8988T (cell line): ENCODE measurements at regions not wholly inside any gene's neighbourhood (a gene's known extent, or its start where the extent isn't known, plus 50 kb on each side); places are given as distances from the start of the nearest gene placed in this dataset.

Experiments used
- DNase-seq: peaks from one replicate; pipeline ENCODE4 v3.0.0; 2011

DNA sequence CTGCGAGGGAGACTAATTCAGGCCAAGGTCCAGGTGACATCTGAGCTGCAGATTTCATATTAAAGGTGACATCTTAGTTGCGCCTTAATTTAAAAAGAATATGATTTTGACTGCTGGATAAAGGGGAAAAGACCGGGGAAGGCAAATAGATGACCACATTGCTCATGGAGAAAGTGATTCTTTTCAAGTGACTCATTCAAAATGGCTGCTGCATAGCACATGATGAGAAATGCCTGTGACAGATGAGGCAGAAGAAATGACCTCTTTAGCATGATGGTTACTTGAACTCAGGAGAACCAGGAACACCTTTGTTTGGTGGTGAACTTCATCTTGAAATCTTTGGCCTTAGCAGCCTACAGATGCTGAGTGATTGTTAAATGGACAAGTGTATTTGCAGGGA is 385.8 kb upstream of the TRIB2 start:
- DNase-seq: no peak

DNA sequence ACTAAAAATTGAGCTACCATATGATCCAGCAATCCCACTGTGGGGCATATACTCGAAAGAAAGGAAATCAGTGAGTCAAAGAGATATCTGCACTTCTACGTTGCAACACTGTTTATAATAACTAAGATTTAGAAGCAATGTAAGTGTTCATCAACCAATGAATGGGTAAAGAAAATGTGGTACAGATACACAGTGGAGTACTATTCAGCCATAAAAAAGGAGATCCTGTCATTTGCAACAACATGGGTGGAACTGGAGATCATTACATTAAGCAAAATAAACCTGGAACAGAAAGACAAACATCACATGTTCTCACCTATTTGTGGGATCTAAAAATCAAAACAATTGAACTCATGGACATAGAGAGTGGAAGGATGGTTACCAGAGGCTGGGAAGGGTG is 385.0 kb upstream of the TRIB2 start:
- DNase-seq: no peak

DNA sequence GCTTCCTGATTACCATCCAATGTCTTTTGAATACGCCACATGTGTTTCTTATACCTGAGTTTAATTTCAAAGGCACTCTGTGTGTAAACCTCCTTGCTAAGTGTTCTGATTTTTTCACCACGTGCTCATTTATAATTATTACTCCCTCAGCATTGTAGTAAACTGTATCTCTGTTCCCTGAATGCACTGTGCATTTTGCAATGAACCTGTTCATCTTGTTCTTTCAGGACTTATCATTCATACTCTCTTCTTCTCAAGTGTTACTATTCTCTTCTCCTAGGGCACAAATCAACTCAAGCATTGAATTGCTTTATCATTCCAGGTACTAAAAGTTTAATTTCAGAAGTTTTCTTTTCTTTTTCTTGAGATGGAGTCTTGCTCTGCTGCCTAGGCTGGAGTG is 383.4 kb upstream of the TRIB2 start:
- no peak for DNase-seq

DNA sequence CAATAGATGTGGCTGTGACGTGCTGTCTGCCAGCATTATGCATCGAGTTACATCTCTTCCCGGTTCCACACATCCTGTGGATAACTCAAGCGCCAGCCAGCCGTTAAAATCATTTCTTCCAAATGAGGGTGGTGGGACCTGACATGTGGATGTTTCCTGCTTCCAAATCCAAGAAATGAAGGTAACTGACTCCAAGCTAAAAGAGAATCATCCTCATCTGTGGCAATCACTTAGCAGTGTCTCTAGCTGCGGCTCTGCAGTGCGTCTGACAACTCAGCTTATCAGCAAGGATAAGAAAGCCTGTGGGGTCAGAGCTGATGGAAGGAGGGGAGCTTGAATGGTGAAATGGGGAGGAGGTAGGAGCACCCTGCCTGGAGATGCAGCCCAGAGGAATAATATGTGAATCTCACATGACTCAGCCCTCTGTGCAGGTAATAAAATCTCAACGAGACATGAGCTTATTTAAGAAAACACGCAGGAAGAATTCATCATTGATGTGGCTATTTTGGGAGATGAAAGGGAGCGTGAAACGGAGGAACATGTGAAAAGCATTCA is 382.2 kb upstream of the TRIB2 start:
- no peak for DNase-seq

DNA sequence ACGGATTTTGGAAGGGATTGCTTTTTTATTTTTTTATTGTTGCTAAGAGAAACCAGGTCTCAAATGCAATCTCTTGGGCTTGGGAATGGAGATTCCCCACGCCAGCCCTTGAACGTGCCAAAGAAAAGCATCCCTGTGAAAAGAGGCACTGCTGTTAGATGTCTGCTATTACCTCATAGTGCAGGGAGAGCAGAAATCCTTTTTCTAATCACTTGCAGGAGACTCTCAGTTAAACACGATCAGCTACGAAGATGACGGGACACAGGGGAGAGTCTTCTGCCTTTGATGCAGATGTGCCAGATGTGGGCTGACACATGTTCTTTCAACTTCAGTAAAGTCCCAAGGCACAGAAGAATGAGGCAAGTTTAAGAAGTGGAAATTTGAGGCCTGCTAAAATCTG is 381.6 kb upstream of the TRIB2 start:
- DNase-seq: no peak

DNA sequence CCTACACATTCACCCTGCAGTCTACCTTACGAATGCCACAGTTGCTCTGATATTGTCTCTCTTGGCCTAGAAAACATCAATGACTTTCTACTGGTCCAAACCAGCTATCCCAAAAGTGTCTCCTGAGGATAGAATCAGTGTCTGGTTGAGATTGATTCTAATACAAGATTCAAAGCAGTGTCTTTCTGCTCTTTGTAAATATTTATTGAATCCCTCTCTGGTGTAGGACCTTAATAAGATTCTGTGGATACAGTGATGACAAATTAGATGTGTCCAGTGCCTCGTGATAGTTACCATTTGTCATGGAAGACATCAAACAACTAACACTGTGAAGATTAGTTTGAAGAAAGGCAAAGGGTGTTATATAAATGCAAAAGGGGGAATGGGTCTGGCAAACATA is 380.7 kb upstream of the TRIB2 start:
- DNase-seq: no peak

DNA sequence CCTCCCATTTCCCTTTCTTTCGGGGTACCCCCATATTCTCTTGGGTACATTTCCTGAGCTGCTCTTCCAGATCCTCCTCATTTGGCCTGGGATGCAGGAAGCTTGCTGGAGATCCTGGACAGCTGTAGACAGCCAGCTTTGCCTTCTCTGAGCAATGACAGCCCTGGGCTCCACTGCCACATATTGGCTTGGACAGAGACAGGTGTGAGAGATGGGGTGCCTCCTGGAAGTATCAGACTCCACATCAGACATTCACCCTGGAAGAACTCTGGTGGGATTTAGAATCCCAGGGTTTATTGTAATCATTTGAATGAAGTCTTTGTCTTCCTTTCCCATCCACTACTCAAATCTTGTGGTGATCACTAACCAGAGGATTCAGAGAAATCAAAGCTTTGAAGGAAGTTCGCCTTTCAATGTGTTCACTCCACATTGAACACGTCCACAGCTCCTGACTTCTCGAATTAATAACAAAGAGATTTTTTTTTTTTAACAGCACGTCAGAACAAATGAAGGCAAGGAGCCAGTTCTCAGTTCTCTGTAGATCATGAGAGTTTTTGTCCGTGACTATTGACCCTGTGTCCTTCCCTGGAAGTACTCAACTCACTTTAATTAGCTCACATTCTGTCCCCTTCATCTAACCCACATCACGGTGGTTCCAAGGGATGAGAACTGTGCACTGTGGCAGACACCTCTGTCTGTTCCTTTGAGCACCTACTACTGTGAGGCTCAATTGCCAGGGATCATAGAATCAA is 377.6 kb upstream of the TRIB2 start:
- DNase-seq: no peak

DNA sequence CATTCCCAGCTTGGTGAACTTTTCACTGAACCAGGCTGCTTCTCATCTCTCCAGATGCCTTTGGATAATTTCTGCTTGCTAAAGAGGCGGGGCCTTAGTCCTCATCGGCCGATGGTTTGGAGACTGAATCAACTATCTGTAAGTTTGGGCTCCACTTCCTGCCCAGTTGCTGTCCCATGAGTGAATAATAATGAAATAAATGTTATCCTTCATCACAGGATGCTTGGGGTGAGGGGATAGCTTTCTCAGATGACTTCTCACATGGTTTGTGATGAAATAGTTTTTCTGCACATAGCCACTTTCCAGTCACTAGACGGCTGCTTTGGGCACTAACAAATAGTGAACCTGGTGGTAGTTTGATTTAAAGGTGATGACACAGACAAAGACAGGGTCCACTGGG is 376.6 kb upstream of the TRIB2 start:
- no peak for DNase-seq

DNA sequence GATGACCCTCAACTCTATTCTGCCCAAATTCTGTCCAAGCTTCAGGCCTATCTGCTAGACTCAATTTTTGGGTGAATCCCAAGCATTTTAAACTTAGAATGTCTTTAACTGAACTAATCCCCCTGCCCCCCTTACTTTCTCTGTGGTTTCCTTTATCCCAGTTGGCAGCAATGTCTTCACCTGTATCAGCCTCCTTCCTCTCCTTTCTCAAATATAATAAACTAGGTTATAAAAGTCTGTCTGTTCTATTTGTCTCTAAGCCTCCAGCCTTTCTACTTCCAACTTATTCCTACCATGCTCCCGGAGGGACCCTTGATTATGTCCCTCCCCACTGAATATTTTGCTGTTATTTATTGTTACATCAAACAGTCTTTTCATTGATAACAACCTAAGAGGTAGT is 375.5 kb upstream of the TRIB2 start:
- DNase-seq: no peak

DNA sequence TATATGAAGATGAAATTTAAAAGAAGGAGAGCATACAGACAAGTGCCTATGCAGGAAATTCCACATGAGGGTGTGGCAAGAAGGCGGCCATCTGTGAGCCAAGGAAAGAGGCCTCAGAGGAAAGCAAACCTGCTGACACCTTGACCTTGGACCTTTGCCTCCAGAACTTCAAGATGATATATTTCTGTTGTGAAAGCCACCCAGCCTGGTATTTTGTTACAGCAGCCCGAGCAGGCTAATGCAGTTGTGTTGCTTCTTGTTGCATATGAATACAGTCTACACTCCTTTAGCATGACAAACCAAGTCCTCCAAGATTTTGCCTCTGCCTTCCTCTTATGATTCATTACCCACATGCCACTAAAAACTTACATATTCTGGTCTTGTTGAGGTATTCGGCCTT is 374.8 kb upstream of the TRIB2 start:
- DNase-seq: no peak

DNA sequence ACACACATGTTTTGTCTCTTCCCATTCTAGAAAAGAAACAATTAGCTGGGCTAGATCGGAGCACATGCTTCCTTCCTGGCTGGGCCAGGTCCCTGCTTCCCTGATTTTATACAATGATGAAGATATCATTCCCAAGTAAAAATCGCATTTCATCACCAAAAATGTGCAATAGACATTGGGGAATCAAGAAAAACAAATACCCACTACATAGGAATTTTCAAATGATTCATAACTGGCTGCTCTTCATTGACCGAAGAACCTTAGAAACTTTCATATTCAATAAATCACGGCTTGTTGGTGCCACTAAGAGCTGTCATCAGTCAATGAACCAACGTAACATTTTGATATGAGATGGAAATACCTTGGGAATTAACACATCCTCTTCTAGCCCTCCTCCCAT is 373.6 kb upstream of the TRIB2 start:
- DNase-seq: no peak

DNA sequence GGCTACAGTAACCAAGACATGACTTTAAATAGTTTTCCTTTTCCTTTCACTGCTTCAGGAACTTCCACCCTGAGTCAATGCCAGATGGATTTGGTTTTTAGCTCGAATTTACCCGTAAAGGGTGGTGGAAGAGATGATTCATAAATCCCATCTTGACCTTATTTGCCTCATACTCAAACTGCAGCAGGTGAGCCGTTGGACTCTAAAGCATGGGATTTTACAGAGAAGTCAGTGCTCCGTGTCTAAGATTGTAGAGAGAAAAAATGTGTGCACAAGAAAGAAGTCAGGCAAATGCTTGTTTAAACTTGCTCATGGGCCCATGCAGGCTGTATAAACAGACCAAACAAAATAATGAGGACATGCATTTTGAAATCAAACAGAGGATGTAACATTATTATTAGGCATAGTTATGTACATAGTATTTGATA is 369.7 kb upstream of the TRIB2 start:
- no peak for DNase-seq

DNA sequence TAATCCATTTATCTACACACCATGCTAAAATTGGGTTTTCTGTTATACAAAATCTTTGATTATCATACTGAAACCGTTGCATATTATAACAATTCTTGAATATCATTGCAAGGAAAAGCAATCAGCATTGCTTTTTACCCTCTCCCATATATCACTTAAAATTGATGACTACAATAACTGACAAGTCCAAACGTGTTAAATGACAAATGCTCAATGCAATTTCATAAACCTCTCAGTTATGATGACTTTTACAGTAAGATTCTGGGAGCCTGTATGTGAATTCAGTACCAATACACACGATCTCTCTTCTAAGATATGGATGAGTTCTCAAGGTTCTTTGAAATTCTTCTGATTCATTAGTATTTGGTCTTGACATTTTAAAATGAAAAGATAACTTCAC is 368.5 kb upstream of the TRIB2 start:
- no peak for DNase-seq

DNA sequence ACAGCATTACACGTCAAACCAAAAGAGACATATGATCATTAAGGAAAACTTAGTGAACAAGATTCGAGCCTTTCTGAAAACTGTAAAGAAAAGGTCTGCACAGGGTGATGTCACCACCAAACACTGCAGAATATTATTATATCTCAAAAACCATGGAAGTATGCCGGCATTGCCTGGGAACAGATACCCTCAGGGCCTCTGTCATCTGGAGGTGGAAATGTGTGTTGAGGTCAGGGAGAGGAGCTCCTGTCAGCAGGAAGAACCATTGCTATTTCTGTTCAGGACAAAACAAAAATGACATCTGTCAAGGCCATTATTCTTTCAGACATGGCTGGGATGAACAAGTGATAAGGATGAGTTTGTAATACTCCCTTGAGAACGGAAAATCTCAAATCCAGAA is 365.9 kb upstream of the TRIB2 start:
- no peak for DNase-seq

DNA sequence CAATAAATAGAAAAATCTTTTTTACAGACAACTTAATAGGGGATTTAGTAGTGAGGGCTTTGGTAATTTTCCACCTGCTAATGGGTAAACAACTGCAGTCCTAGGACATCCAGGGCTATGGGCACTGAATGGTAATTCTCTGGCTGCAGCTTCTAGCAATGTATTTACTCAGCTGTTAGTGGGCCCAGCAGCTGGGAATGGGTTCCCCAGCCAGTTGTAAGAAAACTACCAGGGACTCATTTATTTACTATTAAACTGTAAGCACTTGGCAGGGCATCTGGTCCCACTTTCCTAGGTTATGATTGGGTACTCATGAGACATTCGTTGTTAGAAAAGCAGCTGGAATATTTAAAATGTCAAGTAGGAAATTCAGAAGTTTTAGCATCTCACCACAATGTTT is 363.8 kb upstream of the TRIB2 start:
- DNase-seq: no peak

DNA sequence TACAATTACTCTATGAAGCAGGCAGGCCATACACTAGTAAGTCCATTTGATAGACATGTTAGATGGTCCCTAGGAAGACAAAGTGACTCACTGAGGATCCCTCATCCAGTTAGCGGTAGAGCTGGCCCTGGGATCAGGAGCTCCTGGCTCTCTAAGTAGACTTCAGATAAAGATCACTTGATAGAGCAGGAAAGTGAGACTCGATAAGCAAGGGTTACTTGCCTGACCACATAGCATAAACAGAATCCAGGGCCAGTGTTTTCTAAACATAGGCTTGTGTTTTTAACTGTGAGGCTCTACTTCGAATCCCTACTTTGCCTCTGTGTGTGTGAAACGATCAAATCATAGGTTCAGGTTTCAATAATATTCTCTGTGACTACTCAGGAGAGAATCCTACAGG is 355.2 kb upstream of the TRIB2 start:
- no peak for DNase-seq

DNA sequence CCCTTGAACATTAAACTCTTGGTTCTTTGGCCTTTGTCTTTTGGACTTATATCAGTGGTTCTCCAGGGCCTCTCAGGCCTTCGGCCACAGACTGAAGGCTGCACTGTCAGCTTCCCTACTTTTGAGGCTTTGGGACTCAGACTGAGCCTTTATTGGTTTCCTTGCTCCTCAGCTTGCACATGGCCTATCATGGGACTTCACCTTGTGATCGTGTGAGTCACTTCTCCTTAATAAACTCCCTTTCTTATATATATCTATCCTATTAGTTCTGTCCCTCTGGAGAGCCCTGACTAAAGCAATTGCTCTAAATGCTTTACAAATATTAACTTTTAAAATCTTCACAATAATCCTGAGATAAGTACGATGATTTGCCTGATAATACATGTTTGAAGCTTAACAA is 353.6 kb upstream of the TRIB2 start:
- no peak for DNase-seq

DNA sequence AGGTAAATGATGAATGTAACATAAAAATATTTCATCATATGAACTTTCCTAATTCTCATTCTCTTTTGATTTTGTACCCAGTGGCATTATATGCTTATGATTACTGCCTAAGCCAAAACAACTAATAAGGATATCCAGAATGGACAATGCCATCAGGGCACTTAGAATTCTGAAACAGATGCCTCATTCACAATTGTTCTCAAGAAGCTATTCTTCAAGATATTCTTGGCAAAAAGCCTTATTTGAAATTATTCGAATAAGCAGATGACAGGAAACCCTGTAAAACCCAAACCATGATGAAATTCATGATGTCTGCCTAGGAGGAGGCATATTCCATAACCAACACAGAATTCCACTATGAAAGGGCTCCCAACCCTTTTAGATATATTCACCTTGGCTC is 353.2 kb upstream of the TRIB2 start:
- DNase-seq: no peak

DNA sequence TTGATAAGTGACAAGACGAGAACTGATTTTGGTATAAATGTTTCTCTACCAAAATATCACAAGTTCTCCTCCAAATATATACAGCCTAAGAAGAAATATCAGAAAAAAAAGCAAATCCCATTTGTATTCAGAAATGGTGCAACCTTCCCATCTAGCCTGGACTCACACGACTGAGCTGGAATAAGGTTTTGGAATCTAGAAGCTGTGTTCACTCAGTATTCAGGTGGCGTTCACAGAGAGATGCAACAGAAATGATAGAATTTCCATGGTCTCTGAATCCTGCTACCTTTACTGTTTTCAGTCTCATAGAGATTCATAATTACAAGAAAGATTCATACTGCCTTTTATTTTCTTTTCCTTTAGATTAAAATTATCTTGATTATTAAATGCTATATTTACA is 347.2 kb upstream of the TRIB2 start:
- DNase-seq: no peak

DNA sequence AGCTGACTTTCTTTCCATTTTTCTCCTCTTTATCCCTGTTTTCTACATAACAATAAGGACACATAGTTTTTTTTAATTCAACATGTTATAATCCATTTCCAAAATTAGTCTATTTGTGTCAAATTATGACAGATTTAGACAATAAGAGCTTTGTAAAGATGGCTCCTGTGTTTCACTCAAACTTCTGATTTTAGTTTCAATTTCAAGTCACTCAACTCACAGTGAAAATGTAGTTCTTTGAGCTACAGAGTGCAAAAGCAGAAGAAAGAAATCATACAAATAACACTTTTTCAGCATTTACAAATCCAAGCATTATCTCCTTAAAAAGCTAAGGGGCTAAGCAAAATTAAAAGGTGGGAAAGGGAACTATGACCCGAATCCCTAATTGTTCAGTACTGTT is 340.7 kb upstream of the TRIB2 start:
- no peak for DNase-seq

DNA sequence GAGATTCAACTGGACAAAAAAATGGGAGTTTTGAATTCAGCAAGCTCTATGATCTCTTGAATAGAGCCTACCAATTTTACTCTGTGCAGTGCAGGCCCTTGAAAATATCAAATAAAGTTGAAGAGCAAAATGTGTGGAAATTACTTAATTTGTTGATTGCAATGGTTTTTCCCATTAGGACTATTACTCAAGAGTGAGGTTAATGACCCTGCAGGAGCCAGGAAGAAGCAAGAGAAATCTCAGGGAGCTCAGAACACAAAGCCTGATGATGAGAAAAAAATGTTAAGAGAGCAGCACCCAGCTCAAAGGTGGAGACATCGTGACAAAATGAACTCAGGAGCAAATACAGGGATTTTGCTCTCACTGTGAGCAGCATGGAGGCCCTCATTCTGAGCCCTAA is 337.6 kb upstream of the TRIB2 start:
- DNase-seq: no peak

DNA sequence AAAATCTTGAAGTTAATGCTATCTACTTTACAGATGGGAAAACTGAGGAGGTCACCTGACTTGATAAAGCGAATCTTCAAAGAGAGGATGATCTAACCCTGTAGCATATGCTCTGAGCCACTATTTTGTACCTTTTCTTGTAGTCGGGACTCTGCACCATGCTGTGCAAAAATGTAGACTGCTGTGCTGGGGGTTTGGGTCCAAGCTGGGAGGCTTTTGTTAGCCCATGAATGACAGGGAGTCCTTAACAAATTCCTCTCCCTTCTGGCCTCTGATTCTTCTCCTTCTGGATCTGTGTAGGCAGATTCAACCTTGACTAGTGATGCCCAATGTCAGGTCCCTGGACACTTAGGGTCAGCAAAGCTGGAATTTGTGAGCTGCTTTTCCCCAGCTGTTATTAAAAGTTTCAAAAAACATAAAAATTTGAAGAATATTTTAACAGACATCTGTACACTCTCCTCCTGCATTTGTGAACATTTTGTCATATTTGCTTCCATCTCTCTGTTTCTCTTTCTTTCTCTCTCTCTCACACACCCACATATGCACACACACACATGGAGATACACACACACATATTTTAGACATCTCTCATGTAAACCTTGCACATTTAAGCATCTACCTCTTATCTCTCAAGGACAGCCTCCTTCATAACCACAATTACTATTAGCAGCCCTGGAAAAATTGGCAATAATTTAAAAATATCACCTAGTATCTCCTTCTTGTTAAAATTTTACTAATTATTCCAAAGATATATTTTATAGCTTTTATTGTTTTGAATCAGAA is 335.0 kb upstream of the TRIB2 start:
- no peak for DNase-seq

DNA sequence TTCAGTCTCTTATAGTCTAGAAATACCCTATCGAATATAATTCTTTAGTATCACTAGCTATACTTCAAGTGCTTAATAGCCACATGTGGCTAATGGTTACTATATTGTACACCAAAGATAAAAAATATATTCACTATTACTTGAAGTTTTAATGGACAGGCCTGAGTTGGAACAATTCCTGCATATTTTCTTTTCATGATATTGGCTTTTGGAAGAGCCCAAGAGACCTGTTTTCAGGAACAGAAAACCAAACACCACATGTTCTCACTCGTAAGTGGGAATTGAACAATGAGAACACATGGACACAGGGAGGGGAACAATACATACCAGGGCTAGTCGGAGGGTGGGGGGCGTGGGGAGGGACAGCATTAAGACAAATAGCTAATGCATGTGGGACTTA is 334.4 kb upstream of the TRIB2 start:
- no peak for DNase-seq

DNA sequence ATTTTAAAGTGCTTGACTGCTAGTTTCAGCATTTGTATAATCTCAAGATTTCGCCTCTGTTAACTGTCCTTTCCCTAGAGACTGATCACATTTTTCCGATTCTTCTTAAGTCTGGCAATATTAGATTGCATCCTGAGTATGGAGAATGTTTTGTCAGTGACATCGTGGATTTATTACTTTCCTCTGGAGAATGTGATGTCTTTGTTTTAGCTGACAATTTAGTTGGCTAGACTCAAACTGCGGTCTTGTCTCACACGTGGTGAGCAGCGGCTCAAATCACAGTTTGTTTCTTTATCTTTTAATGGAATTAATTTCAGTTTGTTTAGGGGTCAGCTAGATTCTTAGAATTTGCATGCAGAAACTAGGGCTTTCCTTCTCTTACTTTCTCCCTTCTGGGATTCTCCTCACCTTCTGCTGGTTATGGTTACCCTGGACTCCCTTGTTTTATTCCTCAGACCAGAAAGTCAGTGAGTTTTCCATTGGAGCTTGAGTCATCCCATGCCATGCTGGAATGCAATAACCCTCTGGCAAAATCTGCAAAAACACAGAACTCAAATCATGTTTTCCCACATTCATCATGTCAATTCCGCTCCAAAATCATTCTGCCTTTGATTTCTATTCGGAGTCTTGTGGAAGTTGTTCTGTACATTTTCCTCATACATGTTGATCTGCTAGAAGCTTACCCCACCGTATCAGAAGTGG is 327.2 kb upstream of the TRIB2 start:
- no peak for DNase-seq
